ENCODE measurements at regions not wholly inside any gene's neighbourhood (a gene's known extent, or its start where the extent isn't known, plus 50 kb on each side); places are given as distances from the start of the nearest gene placed in this dataset.

DNA sequence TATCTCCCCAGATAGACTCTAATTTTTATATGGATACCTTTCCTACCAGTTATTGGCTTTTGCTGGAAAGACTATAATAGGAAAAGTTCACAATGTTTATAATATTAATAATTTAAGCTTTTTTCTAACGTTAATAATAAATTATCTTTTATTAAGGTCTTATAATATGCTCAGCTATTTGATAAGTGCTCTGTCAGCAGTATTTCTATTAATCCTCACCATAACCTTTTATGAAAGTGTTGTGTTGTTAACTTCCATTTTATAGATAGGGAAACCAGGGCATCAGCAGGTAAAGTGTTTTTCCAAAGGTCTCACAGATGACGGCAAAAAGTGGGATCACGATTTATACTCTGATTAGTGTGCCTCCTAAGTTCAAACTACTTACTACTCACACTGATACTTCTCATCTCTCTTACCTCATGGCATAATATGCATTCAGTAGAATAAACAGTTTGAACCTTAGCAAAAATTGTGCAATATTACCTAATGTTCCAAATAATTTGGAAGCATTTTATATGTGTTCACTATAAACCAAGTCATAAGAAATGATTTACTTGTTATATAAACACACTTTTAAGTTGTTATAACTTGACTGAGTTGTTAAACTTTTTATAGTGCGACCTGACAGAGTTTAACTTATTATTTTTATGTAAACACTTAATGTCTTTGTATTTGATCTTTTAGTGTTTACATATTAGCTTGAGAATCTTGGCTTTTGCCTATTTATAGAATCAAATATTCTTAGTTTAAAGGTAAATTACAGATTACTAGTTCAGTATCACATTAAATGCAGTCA, 274.9 kb upstream of the DCBLD2 start:
- H3K4me3 ChIP-seq (ENCODE audit: low read depth, low read length): no peak overlapping the region
- TF ChIP-seq, protein P1, sequence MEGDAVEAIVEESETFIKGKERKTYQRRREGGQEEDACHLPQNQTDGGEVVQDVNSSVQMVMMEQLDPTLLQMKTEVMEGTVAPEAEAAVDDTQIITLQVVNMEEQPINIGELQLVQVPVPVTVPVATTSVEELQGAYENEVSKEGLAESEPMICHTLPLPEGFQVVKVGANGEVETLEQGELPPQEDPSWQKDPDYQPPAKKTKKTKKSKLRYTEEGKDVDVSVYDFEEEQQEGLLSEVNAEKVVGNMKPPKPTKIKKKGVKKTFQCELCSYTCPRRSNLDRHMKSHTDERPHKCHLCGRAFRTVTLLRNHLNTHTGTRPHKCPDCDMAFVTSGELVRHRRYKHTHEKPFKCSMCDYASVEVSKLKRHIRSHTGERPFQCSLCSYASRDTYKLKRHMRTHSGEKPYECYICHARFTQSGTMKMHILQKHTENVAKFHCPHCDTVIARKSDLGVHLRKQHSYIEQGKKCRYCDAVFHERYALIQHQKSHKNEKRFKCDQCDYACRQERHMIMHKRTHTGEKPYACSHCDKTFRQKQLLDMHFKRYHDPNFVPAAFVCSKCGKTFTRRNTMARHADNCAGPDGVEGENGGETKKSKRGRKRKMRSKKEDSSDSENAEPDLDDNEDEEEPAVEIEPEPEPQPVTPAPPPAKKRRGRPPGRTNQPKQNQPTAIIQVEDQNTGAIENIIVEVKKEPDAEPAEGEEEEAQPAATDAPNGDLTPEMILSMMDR (IDR thresholded peaks at IDR 0.05; ENCODE audit: borderline replicate concordance, insufficient read depth, low read depth, low read length): no peak

DNA sequence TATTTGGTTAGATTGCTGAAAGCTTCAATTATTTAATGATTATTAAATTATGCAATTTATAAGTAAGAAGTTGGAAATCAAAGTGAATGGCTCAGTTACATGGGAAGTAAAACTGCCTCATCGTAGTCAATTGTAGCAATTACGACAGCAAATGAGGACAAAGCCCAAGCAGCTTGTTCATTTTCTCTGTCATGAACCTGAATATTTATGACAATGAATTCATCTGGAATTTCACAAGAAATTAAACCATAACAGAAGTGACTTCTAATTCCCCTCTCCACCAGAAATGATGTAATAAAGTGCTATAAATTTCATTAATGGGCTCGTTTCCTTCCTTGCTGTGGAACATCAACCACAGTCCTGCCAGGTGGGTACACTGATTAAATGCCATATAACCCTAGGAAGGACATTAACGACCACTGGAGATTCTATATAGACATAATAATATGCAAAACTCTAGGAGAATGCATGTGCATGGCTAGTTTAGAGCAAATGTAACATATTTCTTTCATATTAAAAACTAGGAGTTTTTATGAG, 273.8 kb upstream of the DCBLD2 start:
- TF ChIP-seq, protein P1 (IDR thresholded peaks at IDR 0.05; ENCODE audit: borderline replicate concordance, insufficient read depth, low read depth, low read length): no peak
- no peak overlapping the region for H3K4me3 ChIP-seq (ENCODE audit: low read depth, low read length)

DNA sequence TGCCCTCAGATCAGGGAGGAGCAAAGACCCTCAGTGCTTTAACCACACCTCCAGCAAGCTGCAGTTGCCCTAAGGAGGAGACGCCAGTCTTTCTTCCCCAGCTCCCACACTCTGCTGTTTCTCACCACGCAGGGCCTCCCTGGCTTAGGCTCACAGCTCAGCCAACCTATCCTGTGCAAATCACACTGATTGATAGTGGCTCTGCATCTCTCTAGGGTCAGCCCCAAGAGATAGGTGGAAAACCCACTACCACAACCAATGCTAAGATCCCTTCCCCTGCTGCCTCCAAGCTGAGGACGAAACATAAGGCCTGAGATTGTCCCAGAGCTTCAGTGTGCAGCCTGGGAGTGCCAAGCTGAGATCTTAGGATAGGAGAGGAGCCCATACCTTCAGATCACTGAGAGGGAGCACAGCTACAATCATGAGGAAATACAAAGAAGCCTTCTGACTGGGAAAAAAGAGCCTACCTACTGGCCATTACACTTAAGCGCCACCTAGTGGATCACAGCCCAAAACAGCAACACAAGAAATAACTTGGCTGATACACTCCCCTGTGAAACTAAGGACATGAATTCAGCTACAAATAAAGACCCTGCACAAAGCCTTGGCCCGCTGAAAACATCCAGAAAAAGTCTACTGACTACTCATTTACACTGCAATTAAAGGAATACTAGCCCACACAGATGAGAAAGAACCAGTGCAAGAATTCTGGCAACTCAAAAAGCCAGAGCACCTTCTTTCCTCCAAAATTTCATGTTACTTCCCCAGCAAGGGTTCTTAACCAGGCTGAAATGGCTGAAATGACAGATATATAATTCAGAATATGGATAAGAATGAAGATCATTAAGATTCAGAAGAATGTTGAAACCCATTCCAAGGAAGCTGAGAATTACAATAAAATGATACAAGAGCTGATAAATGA, 271.5 kb upstream of the DCBLD2 start:
- TF ChIP-seq, protein P1 (IDR thresholded peaks at IDR 0.05; ENCODE audit: borderline replicate concordance, insufficient read depth, low read depth, low read length): peak; percentile 73
- H3K4me3 ChIP-seq (ENCODE audit: low read depth, low read length): no peak overlapping the region

DNA sequence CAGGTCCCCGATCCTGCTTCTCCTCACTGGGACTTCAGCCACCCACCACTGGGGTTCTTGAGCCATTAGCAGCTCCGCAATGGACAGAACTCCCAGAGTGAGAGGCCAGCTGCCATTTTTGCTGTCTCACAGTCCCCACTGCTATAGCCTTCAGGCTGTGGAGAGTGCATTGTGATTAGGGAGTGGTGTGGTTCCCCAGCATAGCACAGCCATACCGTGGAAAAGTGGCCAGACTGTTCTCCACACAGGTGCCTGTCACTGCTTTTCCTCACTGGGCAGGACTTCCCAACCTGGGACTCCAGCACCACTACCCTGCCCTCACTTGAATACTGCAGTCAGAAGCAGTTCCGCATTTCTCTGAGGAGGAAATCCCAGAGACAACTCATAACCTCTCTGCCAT, 270.3 kb upstream of the DCBLD2 start:
- TF ChIP-seq, protein P1 (IDR thresholded peaks at IDR 0.05; ENCODE audit: borderline replicate concordance, insufficient read depth, low read depth, low read length): no peak
- H3K4me3 ChIP-seq (ENCODE audit: low read depth, low read length): no peak overlapping the region

DNA sequence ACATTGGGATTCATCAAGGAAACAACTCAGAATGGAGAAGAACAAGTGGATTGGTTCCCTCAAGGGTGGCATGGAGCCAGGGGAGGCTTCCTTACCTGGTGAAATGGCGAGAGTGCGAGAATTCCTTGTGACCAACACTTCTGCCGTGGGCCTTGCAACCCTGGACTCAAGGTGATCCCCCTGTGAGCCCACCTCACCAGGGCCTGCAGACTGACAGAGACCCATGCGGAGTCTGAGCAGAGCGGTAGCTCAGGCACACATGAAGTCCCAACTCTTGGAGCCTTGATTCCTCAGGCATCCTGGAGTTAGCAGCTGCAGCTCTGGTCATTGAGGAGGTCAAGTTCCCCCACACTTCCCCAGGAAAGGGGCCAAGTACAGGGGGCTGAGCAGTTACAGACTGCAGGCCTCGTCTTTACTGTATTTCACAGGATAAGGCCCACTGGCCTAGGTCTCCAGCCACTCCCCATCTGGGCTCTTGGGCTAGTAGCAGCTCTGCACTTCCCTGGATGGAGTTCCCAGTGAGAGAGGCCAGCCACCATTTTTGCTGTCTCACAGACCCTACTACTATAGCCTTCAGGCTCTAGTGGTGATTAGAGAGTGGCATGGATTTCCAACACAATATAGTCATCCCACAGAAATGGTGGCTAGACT, 269.5 kb upstream of the DCBLD2 start:
- H3K4me3 ChIP-seq (ENCODE audit: low read depth, low read length): no peak overlapping the region
- TF ChIP-seq, protein P1 (IDR thresholded peaks at IDR 0.05; ENCODE audit: borderline replicate concordance, insufficient read depth, low read depth, low read length): no peak

DNA sequence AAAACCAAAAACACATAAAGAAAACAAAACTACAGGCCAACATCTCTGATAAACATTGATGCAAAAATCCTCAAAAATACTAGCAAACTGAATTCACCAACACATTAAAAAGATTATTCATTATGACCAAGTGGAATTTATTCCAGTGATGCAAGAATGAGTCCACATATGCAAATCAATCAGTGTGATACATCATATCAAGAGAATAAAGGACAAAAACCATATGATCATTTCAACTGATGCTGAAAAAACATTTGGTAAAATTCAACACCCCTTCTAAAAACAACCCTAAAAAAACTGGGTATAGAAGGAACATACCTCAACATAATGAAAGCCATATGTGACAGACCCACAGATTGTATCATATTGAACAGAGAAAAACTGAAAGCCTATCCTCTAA, 265.6 kb upstream of the DCBLD2 start:
- H3K4me3 ChIP-seq (ENCODE audit: low read depth, low read length): no peak overlapping the region
- TF ChIP-seq, protein P1 (IDR thresholded peaks at IDR 0.05; ENCODE audit: borderline replicate concordance, insufficient read depth, low read depth, low read length): no peak

Measured in GM12875 (cell line).